ENCODE measurements at regions not wholly inside any gene's neighbourhood (a gene's known extent, or its start where the extent isn't known, plus 50 kb on each side); places are given as distances from the start of the nearest gene placed in this dataset.
"Not testable (repeated sequence)": the region's sequence is repeated elsewhere in the genome, so short reads cannot be mapped to it uniquely, and the experiment has no call there.

- TF ChIP-seq TRIM28 (IDR thresholded peaks at IDR 0.05; ENCODE audit: borderline replicate concordance, low read length); ZNF544 (tag by site-specific recombination; IDR thresholded peaks at IDR 0.05); CTCF (tag by site-specific recombination; IDR thresholded peaks at IDR 0.05); ZNF670 (tag by site-specific recombination; IDR thresholded peaks at IDR 0.05; ENCODE audit: low read depth); ZNF280C (tag by site-specific recombination; IDR thresholded peaks at IDR 0.05); ZNF239 (tag by site-specific recombination; IDR thresholded peaks at IDR 0.05); HOXA7 (CRISPR knock-in tag; IDR thresholded peaks at IDR 0.05; ENCODE audit: borderline replicate concordance): not testable (repeated sequence)
Observed at GRCh38 chr16:88176591-88177180, 206.1 kb upstream of the ZNF469 start.
